ENCODE measurements at regions not wholly inside any gene's neighbourhood (a gene's known extent, or its start where the extent isn't known, plus 50 kb on each side); places are given as distances from the start of the nearest gene placed in this dataset.

DNA sequence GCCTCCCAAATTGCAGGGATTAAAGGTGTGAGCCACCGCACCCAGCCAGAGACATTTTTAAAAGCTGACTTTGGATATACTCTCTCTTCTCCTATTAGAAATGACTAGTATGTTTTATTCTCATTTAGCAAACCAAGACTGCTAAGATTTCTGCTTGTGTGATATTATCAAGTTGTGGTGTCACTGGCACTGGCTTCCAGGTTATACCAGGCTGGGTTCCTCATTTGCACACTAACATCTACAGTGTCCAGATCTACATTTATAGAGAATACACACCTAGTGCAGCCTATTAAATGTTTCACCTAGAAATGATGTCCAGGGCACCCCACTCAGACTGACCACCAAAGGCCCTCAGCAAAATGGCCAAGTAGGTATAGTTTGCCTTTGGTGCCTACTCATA, 49.9 kb upstream of the FOXN2 start:
- no peak for TF ChIP-seq EP300 (IDR thresholded peaks at IDR 0.05)
- TF ChIP-seq, protein P1, sequence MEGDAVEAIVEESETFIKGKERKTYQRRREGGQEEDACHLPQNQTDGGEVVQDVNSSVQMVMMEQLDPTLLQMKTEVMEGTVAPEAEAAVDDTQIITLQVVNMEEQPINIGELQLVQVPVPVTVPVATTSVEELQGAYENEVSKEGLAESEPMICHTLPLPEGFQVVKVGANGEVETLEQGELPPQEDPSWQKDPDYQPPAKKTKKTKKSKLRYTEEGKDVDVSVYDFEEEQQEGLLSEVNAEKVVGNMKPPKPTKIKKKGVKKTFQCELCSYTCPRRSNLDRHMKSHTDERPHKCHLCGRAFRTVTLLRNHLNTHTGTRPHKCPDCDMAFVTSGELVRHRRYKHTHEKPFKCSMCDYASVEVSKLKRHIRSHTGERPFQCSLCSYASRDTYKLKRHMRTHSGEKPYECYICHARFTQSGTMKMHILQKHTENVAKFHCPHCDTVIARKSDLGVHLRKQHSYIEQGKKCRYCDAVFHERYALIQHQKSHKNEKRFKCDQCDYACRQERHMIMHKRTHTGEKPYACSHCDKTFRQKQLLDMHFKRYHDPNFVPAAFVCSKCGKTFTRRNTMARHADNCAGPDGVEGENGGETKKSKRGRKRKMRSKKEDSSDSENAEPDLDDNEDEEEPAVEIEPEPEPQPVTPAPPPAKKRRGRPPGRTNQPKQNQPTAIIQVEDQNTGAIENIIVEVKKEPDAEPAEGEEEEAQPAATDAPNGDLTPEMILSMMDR (IDR thresholded peaks at IDR 0.05): no peak

Measured in ovary (tissue), 3 donors.